ENCODE measurements at regions not wholly inside any gene's neighbourhood (a gene's known extent, or its start where the extent isn't known, plus 50 kb on each side); places are given as distances from the start of the nearest gene placed in this dataset.

GRCh38 chr1:168455764-168456163, 88.0 kb downstream of the XCL2 start:
- no peak for DNase-seq

- DNase-seq: no peak
Observed at GRCh38 chr1:168454211-168454815, 89.5 kb downstream of the XCL2 start.

GRCh38 chr1:168453056-168453455, 90.7 kb downstream of the XCL2 start:
- no peak for DNase-seq

GRCh38 chr1:168452329-168452728, 91.5 kb downstream of the XCL2 start:
- no peak for DNase-seq

- DNase-seq: no peak
Observed at GRCh38 chr1:168447871-168448270, 95.9 kb downstream of the XCL2 start.

GRCh38 chr1:168446081-168446480, 97.7 kb downstream of the XCL2 start:
- no peak for DNase-seq

- no peak for DNase-seq
Observed at GRCh38 chr1:168443899-168444298, 99.9 kb downstream of the XCL2 start.

- DNase-seq: no peak
Observed at GRCh38 chr1:168443356-168443755, 100.4 kb downstream of the XCL2 start.

GRCh38 chr1:168442931-168443330, 100.9 kb downstream of the XCL2 start:
- no peak for DNase-seq

- DNase-seq: no peak
Observed at GRCh38 chr1:168441745-168442144, 102.1 kb downstream of the XCL2 start.

- DNase-seq: peak; percentile 84
Observed at GRCh38 chr1:168439456-168440375, 104.1 kb downstream of the XCL2 start.

- DNase-seq: no peak
Observed at GRCh38 chr1:168438626-168439025, 105.2 kb downstream of the XCL2 start.

GRCh38 chr1:168437821-168438220, 106.0 kb downstream of the XCL2 start:
- DNase-seq: no peak

GRCh38 chr1:168435439-168435838, 108.4 kb downstream of the XCL2 start:
- no peak for DNase-seq

- no peak for DNase-seq
Observed at GRCh38 chr1:168433238-168433637, 110.6 kb downstream of the XCL2 start.

GRCh38 chr1:168431882-168432281, 111.9 kb downstream of the XCL2 start:
- no peak for DNase-seq

- DNase-seq: no peak
Observed at GRCh38 chr1:168430321-168430720, 113.5 kb downstream of the XCL2 start.

- no peak for DNase-seq
Observed at GRCh38 chr1:168428063-168428731, 115.6 kb downstream of the XCL2 start.

- no peak for DNase-seq
Observed at GRCh38 chr1:168427051-168427450, 116.7 kb downstream of the XCL2 start.

- no peak for DNase-seq
Observed at GRCh38 chr1:168424281-168424680, 119.5 kb downstream of the XCL2 start.

GRCh38 chr1:168422203-168422847, 121.5 kb downstream of the XCL2 start:
- DNase-seq: no peak

- DNase-seq: no peak
Observed at GRCh38 chr1:168421399-168422004, 122.3 kb downstream of the XCL2 start.

- no peak for DNase-seq
Observed at GRCh38 chr1:168420177-168420576, 123.6 kb downstream of the XCL2 start.
